ENCODE measurements at regions not wholly inside any gene's neighbourhood (a gene's known extent, or its start where the extent isn't known, plus 50 kb on each side); places are given as distances from the start of the nearest gene placed in this dataset.

DNA sequence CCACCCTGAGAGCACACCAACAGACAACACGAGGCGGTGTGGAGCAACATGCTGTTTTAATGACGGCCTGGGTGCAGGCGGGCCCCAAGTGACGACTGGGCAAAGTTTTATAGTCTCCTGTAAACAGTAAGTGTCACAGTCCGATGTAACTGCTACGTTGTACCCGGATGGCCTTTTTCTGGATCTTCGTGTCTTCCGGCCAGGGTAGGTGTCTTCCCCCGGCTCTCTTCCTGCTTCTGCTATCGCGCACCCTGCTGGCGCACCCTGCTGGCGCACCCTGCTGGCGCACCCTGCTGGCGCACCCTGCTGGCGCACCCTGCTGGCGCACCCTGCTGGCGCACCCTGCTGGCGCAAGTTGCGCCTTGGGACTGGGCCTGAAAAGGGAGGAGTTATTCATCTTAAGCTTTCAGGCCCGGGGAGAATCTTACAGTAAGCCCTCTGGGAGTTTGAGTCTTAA lies 143.0 kb upstream of the TARS1 start:
- Histone ChIP-seq H3K9me1 (replicated peaks; ENCODE audit: control insufficient read depth, extremely low read depth, insufficient read depth, low read length) (no peaks in the 10 kb centered on the region), H3K4me3 (replicated peaks in 1 of 3; ENCODE audit: insufficient read depth in 1 of 3, low read depth in 1 of 3, low read length in 3 of 3) (no peak overlapping the region), H3K4me2 (ENCODE audit: insufficient read depth, low read length) (no peak overlapping the region), H3K36me3 (ENCODE audit: control insufficient read depth in 2 of 2, extremely low read depth in 1 of 2, insufficient read depth in 2 of 2, low read length in 2 of 2) (no peaks in the 10 kb centered on the region), H3K27ac (ENCODE audit: insufficient read depth, low read depth, low read length) (no peak overlapping the region), H4K20me1 (replicated peaks; ENCODE audit: control insufficient read depth, extremely low read depth, insufficient read depth, low read length) (no peaks in the 10 kb centered on the region), H2AFZ (ENCODE audit: low read depth, low read length) (no peak overlapping the region), H3K79me2 (ENCODE audit: control insufficient read depth, insufficient read depth, low read length) (no peaks in the 10 kb centered on the region), H3K4me1 (ENCODE audit: control insufficient read depth, extremely low read depth, insufficient read depth, low read length) (no peaks in the 10 kb centered on the region), H3K9ac (replicated peaks; ENCODE audit: extremely low read depth, insufficient read depth, low read length) (no peak overlapping the region), H3K27me3 (ENCODE audit: control insufficient read depth in 2 of 2, insufficient read depth in 2 of 2, low read length in 2 of 2) (no peaks in the 10 kb centered on the region), H3K9me3 (replicated peaks; ENCODE audit: control insufficient read depth, insufficient read depth, low read length) (no peaks in the 10 kb centered on the region)
- no peak for FAIRE-seq
- TF ChIP-seq, protein P1, sequence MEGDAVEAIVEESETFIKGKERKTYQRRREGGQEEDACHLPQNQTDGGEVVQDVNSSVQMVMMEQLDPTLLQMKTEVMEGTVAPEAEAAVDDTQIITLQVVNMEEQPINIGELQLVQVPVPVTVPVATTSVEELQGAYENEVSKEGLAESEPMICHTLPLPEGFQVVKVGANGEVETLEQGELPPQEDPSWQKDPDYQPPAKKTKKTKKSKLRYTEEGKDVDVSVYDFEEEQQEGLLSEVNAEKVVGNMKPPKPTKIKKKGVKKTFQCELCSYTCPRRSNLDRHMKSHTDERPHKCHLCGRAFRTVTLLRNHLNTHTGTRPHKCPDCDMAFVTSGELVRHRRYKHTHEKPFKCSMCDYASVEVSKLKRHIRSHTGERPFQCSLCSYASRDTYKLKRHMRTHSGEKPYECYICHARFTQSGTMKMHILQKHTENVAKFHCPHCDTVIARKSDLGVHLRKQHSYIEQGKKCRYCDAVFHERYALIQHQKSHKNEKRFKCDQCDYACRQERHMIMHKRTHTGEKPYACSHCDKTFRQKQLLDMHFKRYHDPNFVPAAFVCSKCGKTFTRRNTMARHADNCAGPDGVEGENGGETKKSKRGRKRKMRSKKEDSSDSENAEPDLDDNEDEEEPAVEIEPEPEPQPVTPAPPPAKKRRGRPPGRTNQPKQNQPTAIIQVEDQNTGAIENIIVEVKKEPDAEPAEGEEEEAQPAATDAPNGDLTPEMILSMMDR (IDR thresholded peaks at IDR 0.05; ENCODE audit: extremely low read depth in 1 of 2, insufficient read depth in 1 of 2, low read depth in 1 of 2, low read length in 2 of 2) = peak; percentile 1 to 11
- no peak for TF ChIP-seq POLR2A (IDR thresholded peaks at IDR 0.05; ENCODE audit: low read depth, low read length)
- no peak for DNase-seq (ENCODE audit: low read depth, low spot score)
- CTCF ChIA-PET = no interaction called here
- intact Hi-C loops (cut with micrococcal nuclease) (no loop called here), dilution Hi-C loops (cut with MboI; ENCODE audit: extremely low pct_ligation_motif_present, low sequenced_read_pairs) (no loop called here)
- BruUV-seq (replicated peaks) = no TSS peak
- POLR2A ChIA-PET = no interaction called here

GRCh38 chr5:33299621-33300208 lies 141.1 kb upstream of the TARS1 start:
- Histone ChIP-seq H3K4me1 (ENCODE audit: control insufficient read depth, extremely low read depth, insufficient read depth, low read length) (no peaks in the 10 kb centered on the region), H3K9me3 (replicated peaks; ENCODE audit: control insufficient read depth, insufficient read depth, low read length) (no peaks in the 10 kb centered on the region), H3K4me3 (replicated peaks in 1 of 3; ENCODE audit: insufficient read depth in 1 of 3, low read depth in 1 of 3, low read length in 3 of 3) (no peak overlapping the region), H3K79me2 (ENCODE audit: control insufficient read depth, insufficient read depth, low read length) (no peaks in the 10 kb centered on the region), H3K4me2 (ENCODE audit: insufficient read depth, low read length) (peak overlapping the region; percentile 27), H3K27ac (ENCODE audit: insufficient read depth, low read depth, low read length) (no peak overlapping the region), H3K36me3 (ENCODE audit: control insufficient read depth in 2 of 2, extremely low read depth in 1 of 2, insufficient read depth in 2 of 2, low read length in 2 of 2) (no peaks in the 10 kb centered on the region), H3K27me3 (ENCODE audit: control insufficient read depth in 2 of 2, insufficient read depth in 2 of 2, low read length in 2 of 2) (no peaks in the 10 kb centered on the region), H3K9me1 (replicated peaks; ENCODE audit: control insufficient read depth, extremely low read depth, insufficient read depth, low read length) (no peaks in the 10 kb centered on the region), H4K20me1 (replicated peaks; ENCODE audit: control insufficient read depth, extremely low read depth, insufficient read depth, low read length) (no peaks in the 10 kb centered on the region), H2AFZ (ENCODE audit: low read depth, low read length) (no peak overlapping the region), H3K9ac (replicated peaks; ENCODE audit: extremely low read depth, insufficient read depth, low read length) (no peak overlapping the region)
- intact Hi-C loops (cut with micrococcal nuclease) = loop anchor here (1.0 to 10.0 kb wide), 6 partner anchors 80 to 815 kb away; no protein-coding TSS in a partner anchor
- FAIRE-seq = peak; percentile 87
- CTCF ChIA-PET = interaction anchor here (0.5 to 2.1 kb wide), 39 partner anchors 9 to 709 kb away, joined by 3 to 14 read pairs (median 4); partner anchors contain the start of gene NPR3
- peak; percentile 79 for DNase-seq (ENCODE audit: low read depth, low spot score)
- BruUV-seq (replicated peaks) = no TSS peak
- POLR2A ChIA-PET = no interaction called here
- dilution Hi-C loops (cut with MboI; ENCODE audit: extremely low pct_ligation_motif_present, low sequenced_read_pairs) = no loop called here
- TF ChIP-seq FOS (IDR thresholded peaks at IDR 0.05; ENCODE audit: borderline replicate concordance, insufficient read depth, low read length) = no peak
- TF ChIP-seq GATA2 (IDR thresholded peaks at IDR 0.05; ENCODE audit: insufficient read depth, insufficient read length, low read depth, low read length) = no peak
- TF ChIP-seq EZH2 (IDR thresholded peaks at IDR 0.05; ENCODE audit: borderline replicate concordance, low read depth, low read length, severe bottlenecking) = no peak
- TF ChIP-seq MAX (IDR thresholded peaks at IDR 0.05; ENCODE audit: insufficient read depth, insufficient read length) = no peak
- TF ChIP-seq, protein P1 (IDR thresholded peaks at IDR 0.05; ENCODE audit: extremely low read depth in 1 of 2, insufficient read depth in 1 of 2, low read depth in 1 of 2, low read length in 2 of 2) = peak; percentile 24 to 44

All from endothelial cell of umbilical vein (primary cell).